ENCODE measurements at regions not wholly inside any gene's neighbourhood (a gene's known extent, or its start where the extent isn't known, plus 50 kb on each side); places are given as distances from the start of the nearest gene placed in this dataset.
"Not testable (repeated sequence)": the region's sequence is repeated elsewhere in the genome, so short reads cannot be mapped to it uniquely, and the experiment has no call there.

GRCh38 chr13:42373048-42373812, 101.3 kb downstream of the AKAP11 start:
- no peak for DNase-seq
- TF ChIP-seq GATA1 (IDR thresholded peaks at IDR 0.05; ENCODE audit: low read depth, low read length) (no peak), POLR2A (IDR thresholded peaks at IDR 0.05; ENCODE audit: low read length) (no peak)

GRCh38 chr13:42375663-42376062, 103.7 kb downstream of the AKAP11 start:
- TF ChIP-seq POLR2A (IDR thresholded peaks at IDR 0.05; ENCODE audit: low read length) (no peak), GATA1 (IDR thresholded peaks at IDR 0.05; ENCODE audit: low read depth, low read length) (no peak)
- no peak for DNase-seq

GRCh38 chr13:42377640-42378382, 105.9 kb downstream of the AKAP11 start:
- DNase-seq: no peak
- no peak for TF ChIP-seq POLR2A (IDR thresholded peaks at IDR 0.05; ENCODE audit: low read length)
- no peak for TF ChIP-seq GATA1 (IDR thresholded peaks at IDR 0.05; ENCODE audit: low read depth, low read length)

GRCh38 chr13:42378383-42378780, 106.4 kb downstream of the AKAP11 start:
- no peak for TF ChIP-seq POLR2A (IDR thresholded peaks at IDR 0.05; ENCODE audit: low read length)
- no peak for TF ChIP-seq GATA1 (IDR thresholded peaks at IDR 0.05; ENCODE audit: low read depth, low read length)
- no peak for DNase-seq

- TF ChIP-seq GATA1 (IDR thresholded peaks at IDR 0.05; ENCODE audit: low read depth, low read length) (no peak), POLR2A (IDR thresholded peaks at IDR 0.05; ENCODE audit: low read length) (no peak)
- no peak for DNase-seq
Measured at GRCh38 chr13:42379241-42379640, 107.3 kb downstream of the AKAP11 start.

- TF ChIP-seq GATA1 (IDR thresholded peaks at IDR 0.05; ENCODE audit: low read depth, low read length) (no peak), POLR2A (IDR thresholded peaks at IDR 0.05; ENCODE audit: low read length) (no peak)
- no peak for DNase-seq
Measured at GRCh38 chr13:42380420-42381164, 108.6 kb downstream of the AKAP11 start.

GRCh38 chr13:42381165-42381425, 109.1 kb downstream of the AKAP11 start:
- DNase-seq: no peak
- TF ChIP-seq GATA1 (IDR thresholded peaks at IDR 0.05; ENCODE audit: low read depth, low read length) (no peak), POLR2A (IDR thresholded peaks at IDR 0.05; ENCODE audit: low read length) (no peak)

- DNase-seq: not testable (repeated sequence)
Measured at GRCh38 chr13:42381426-42381825, 109.5 kb downstream of the AKAP11 start.

GRCh38 chr13:42383025-42383424, 111.1 kb downstream of the AKAP11 start:
- TF ChIP-seq POLR2A (IDR thresholded peaks at IDR 0.05; ENCODE audit: low read length): no peak
- TF ChIP-seq GATA1 (IDR thresholded peaks at IDR 0.05; ENCODE audit: low read depth, low read length): no peak
- no peak for DNase-seq

GRCh38 chr13:42384265-42384664, 112.3 kb downstream of the AKAP11 start:
- no peak for DNase-seq
- TF ChIP-seq GATA1 (IDR thresholded peaks at IDR 0.05; ENCODE audit: low read depth, low read length): no peak

- DNase-seq: no peak
- TF ChIP-seq POLR2A (IDR thresholded peaks at IDR 0.05; ENCODE audit: low read length) (no peak), GATA1 (IDR thresholded peaks at IDR 0.05; ENCODE audit: low read depth, low read length) (no peak)
Measured at GRCh38 chr13:42388326-42388725, 116.4 kb downstream of the AKAP11 start.

- TF ChIP-seq GATA1 (IDR thresholded peaks at IDR 0.05; ENCODE audit: low read depth, low read length) (no peak), POLR2A (IDR thresholded peaks at IDR 0.05; ENCODE audit: low read length) (no peak)
- no peak for DNase-seq
Measured at GRCh38 chr13:42389041-42389440, 117.1 kb downstream of the AKAP11 start.

- no peak for DNase-seq
- no peak for TF ChIP-seq GATA1 (IDR thresholded peaks at IDR 0.05; ENCODE audit: low read depth, low read length)
- TF ChIP-seq POLR2A (IDR thresholded peaks at IDR 0.05; ENCODE audit: low read length): no peak
Measured at GRCh38 chr13:42392180-42392579, 120.2 kb downstream of the AKAP11 start.

- no peak for TF ChIP-seq POLR2A (IDR thresholded peaks at IDR 0.05; ENCODE audit: low read length)
- no peak for TF ChIP-seq GATA1 (IDR thresholded peaks at IDR 0.05; ENCODE audit: low read depth, low read length)
Measured at GRCh38 chr13:42392716-42393572, 121.0 kb downstream of the AKAP11 start.

More at GRCh38 chr13:42392716-42393572, 121.0 kb downstream of the AKAP11 start:
- DNase-seq: no peak
